Peyer's patch (tissue), 4 donors: ENCODE measurements at regions not wholly inside any gene's neighbourhood (a gene's known extent, or its start where the extent isn't known, plus 50 kb on each side); places are given as distances from the start of the nearest gene placed in this dataset.

ENCODE experiments used
- POLR2A ChIP-seq, 2 donors: fragments of 450-650 bp; IDR thresholded peaks; one replicate each; pipeline ENCODE4 v1.5.1; 2017; ENCODE audit warnings: antibody characterized with exemption in 2 of 2, mild to moderate bottlenecking in 2 of 2, moderate library complexity in 2 of 2
- TF ChIP-seq, protein P1 (sequence below), 6 experiments: fragments of 450-650 bp in 4 of 6; fragments of 200-600 bp in 2 of 6; sonication (generic) in 1 of 6; IDR thresholded peaks; one replicate each; pipeline ENCODE4 v1.5.1; 2017 to 2019; ENCODE audit warnings: antibody characterized with exemption in 6 of 6, mild to moderate bottlenecking in 3 of 6, moderate library complexity in 1 of 6

- TF ChIP-seq, protein P1, sequence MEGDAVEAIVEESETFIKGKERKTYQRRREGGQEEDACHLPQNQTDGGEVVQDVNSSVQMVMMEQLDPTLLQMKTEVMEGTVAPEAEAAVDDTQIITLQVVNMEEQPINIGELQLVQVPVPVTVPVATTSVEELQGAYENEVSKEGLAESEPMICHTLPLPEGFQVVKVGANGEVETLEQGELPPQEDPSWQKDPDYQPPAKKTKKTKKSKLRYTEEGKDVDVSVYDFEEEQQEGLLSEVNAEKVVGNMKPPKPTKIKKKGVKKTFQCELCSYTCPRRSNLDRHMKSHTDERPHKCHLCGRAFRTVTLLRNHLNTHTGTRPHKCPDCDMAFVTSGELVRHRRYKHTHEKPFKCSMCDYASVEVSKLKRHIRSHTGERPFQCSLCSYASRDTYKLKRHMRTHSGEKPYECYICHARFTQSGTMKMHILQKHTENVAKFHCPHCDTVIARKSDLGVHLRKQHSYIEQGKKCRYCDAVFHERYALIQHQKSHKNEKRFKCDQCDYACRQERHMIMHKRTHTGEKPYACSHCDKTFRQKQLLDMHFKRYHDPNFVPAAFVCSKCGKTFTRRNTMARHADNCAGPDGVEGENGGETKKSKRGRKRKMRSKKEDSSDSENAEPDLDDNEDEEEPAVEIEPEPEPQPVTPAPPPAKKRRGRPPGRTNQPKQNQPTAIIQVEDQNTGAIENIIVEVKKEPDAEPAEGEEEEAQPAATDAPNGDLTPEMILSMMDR (IDR thresholded peaks at IDR 0.05): no peak
- no peak for TF ChIP-seq POLR2A (IDR thresholded peaks at IDR 0.05)
Measured at GRCh38 chr5:58108511-58108910, 351.4 kb downstream of the PLK2 start.
